ENCODE measurements at regions not wholly inside any gene's neighbourhood (a gene's known extent, or its start where the extent isn't known, plus 50 kb on each side); places are given as distances from the start of the nearest gene placed in this dataset.

GRCh38 chr21:30044447-30045064 lies 104.8 kb upstream of the GRIK1 start:
- Histone ChIP-seq H3K4me3 (no peak overlapping the region), H3K27me3 (no peaks in the 10 kb centered on the region), H3K27ac (no peak overlapping the region), H3K4me1 (no peaks in the 10 kb centered on the region), H3K36me3 (no peaks in the 10 kb centered on the region), H3K9me3 (peaks cover 0 to 9% (median 0%) of the 10 kb centered on the region in 3 donors)
- TF ChIP-seq CTCF (IDR thresholded peaks at IDR 0.05) (peak; percentile 39 to 66 (median 48)), EP300 (IDR thresholded peaks at IDR 0.05) (no peak)
- ATAC-seq = no peak
- 72 to 73% methylated on average over 3 of the region's 3 CpGs for WGBS, 2 donors (ENCODE audit: low coverage in 1 of 2)

GRCh38 chr21:30042443-30042842 lies 102.6 kb upstream of the GRIK1 start:
- no peak for ATAC-seq
- H3K36me3 ChIP-seq = no peaks in the 10 kb centered on the region
- WGBS, 2 donors (ENCODE audit: low coverage in 1 of 2) = 100% methylated on average over 1 of the region's 1 CpG
- no peaks in the 10 kb centered on the region for H3K27me3 ChIP-seq
- no peak overlapping the region for H3K4me3 ChIP-seq
- H3K4me1 ChIP-seq = no peaks in the 10 kb centered on the region
- TF ChIP-seq EP300 (IDR thresholded peaks at IDR 0.05) (no peak), POLR2AphosphoS5 (IDR thresholded peaks at IDR 0.05) (no peak), POLR2A (IDR thresholded peaks at IDR 0.05) (no peak), CTCF (IDR thresholded peaks at IDR 0.05) (no peak)
- H3K27ac ChIP-seq = no peak overlapping the region
- H3K9me3 ChIP-seq = peaks cover 0 to 9% (median 0%) of the 10 kb centered on the region in 3 donors

- no peak for TF ChIP-seq POLR2A (IDR thresholded peaks at IDR 0.05)
- TF ChIP-seq POLR2AphosphoS5 (IDR thresholded peaks at IDR 0.05) = no peak
- no peaks in the 10 kb centered on the region for H3K27me3 ChIP-seq
- no peak overlapping the region for H3K4me3 ChIP-seq
- no peaks in the 10 kb centered on the region for H3K4me1 ChIP-seq
- no peaks in the 10 kb centered on the region for H3K9me3 ChIP-seq
- no peak for ATAC-seq
- WGBS, 2 donors (ENCODE audit: low coverage in 1 of 2) = 80 to 90% methylated on average over 3 to 7 of the region's 12 CpGs
- no peak overlapping the region for H3K27ac ChIP-seq
- no peaks in the 10 kb centered on the region for H3K36me3 ChIP-seq
These were observed 93.6 kb upstream of the GRIK1 start for GRCh38 chr21:30033441-30033840.

GRCh38 chr21:30030416-30030815 lies 90.6 kb upstream of the GRIK1 start:
- no peak overlapping the region for H3K4me3 ChIP-seq
- no peaks in the 10 kb centered on the region for H3K9me3 ChIP-seq
- no peaks in the 10 kb centered on the region for H3K27me3 ChIP-seq
- no peaks in the 10 kb centered on the region for H3K36me3 ChIP-seq
- ATAC-seq = no peak
- no peak overlapping the region for H3K27ac ChIP-seq
- TF ChIP-seq POLR2AphosphoS5 (IDR thresholded peaks at IDR 0.05) = no peak
- no peak for TF ChIP-seq CTCF (IDR thresholded peaks at IDR 0.05)
- no peak for TF ChIP-seq POLR2A (IDR thresholded peaks at IDR 0.05)
- no peak for TF ChIP-seq EP300 (IDR thresholded peaks at IDR 0.05)
- WGBS, 2 donors (ENCODE audit: low coverage in 1 of 2) = 49 to 70% methylated on average over 3 to 6 of the region's 6 CpGs
- no peaks in the 10 kb centered on the region for H3K4me1 ChIP-seq

GRCh38 chr21:30028537-30028936 lies 88.7 kb upstream of the GRIK1 start:
- TF ChIP-seq EP300 (IDR thresholded peaks at IDR 0.05) = no peak
- TF ChIP-seq CTCF (IDR thresholded peaks at IDR 0.05) = no peak
- TF ChIP-seq POLR2AphosphoS5 (IDR thresholded peaks at IDR 0.05) = no peak
- TF ChIP-seq POLR2A (IDR thresholded peaks at IDR 0.05) = no peak
- H3K9me3 ChIP-seq = no peaks in the 10 kb centered on the region
- H3K4me1 ChIP-seq = no peaks in the 10 kb centered on the region
- H3K27me3 ChIP-seq = no peaks in the 10 kb centered on the region
- no peak for ATAC-seq
- no peak overlapping the region for H3K4me3 ChIP-seq
- no peak overlapping the region for H3K27ac ChIP-seq
- 69 to 76% methylated on average over 2 of the region's 2 CpGs for WGBS, 2 donors (ENCODE audit: low coverage in 1 of 2)
- H3K36me3 ChIP-seq = no peaks in the 10 kb centered on the region

Data from gastroesophageal sphincter (tissue), 4 donors.